A549 (cell line): ENCODE measurements at regions not wholly inside any gene's neighbourhood (a gene's known extent, or its start where the extent isn't known, plus 50 kb on each side); places are given as distances from the start of the nearest gene placed in this dataset.

Source experiments
- CTCF ChIP-seq: fragments of >200 bp; sonication (Bioruptor Twin); formaldehyde crosslinking; IDR thresholded peaks from 3 replicates; pipeline ENCODE4 v1.5.1; 2016
- ESRRA ChIP-seq: fragments of 150-350 bp; IDR thresholded peaks from 2 replicates; pipeline ENCODE4 v1.6.1; 2014; ENCODE audit warnings: mild to moderate bottlenecking, low read length, borderline replicate concordance
- KDM5A ChIP-seq: fragments of 200-600 bp; sonication (generic); IDR thresholded peaks from 2 replicates; pipeline ENCODE4 v1.6.1; 2016; ENCODE audit warnings: antibody characterized with exemption, mild to moderate bottlenecking
- MAX ChIP-seq: IDR thresholded peaks from 2 replicates; pipeline ENCODE4 v1.6.1; 2012
- PBX3 ChIP-seq: IDR thresholded peaks from 2 replicates; pipeline ENCODE4 v1.6.1; 2012
- RAD21 ChIP-seq, 2 experiments: fragments of >200 bp in 1 of 2; sonication (Bioruptor Twin) in 1 of 2; formaldehyde crosslinking in 1 of 2; IDR thresholded peaks in 1 of 2; conservative IDR thresholded peaks in 1 of 2; 2 replicates in 1 of 2; 3 replicates in 1 of 2; pipeline ENCODE4 v1.6.1; 2012 to 2018; ENCODE audit warnings: inconsistent platforms in 1 of 2
- RCOR1 ChIP-seq: fragments of 150-350 bp; IDR thresholded peaks from 2 replicates; pipeline ENCODE4 v1.6.1; 2014; ENCODE audit warnings: antibody characterized with exemption, low read length, low read depth
- ZC3H11A ChIP-seq: fragments of 450-650 bp; IDR thresholded peaks from 2 replicates; pipeline ENCODE4 v1.6.1; 2014; ENCODE audit warnings: antibody characterized with exemption, mild to moderate bottlenecking

- TF ChIP-seq PBX3 (no peak), MAX (no peak), ESRRA (no peak), CTCF (no peak), RCOR1 (no peak), KDM5A (no peak), RAD21 (conservative IDR thresholded peaks at IDR 0.05 in 1 of 2, IDR thresholded peaks at IDR 0.05 in 1 of 2) (no peak), ZC3H11A (no peak)
Observed at GRCh38 chr6:84927551-84927950, 163.2 kb upstream of the TBX18 start.
